ENCODE measurements at regions not wholly inside any gene's neighbourhood (a gene's known extent, or its start where the extent isn't known, plus 50 kb on each side); places are given as distances from the start of the nearest gene placed in this dataset.

DNA sequence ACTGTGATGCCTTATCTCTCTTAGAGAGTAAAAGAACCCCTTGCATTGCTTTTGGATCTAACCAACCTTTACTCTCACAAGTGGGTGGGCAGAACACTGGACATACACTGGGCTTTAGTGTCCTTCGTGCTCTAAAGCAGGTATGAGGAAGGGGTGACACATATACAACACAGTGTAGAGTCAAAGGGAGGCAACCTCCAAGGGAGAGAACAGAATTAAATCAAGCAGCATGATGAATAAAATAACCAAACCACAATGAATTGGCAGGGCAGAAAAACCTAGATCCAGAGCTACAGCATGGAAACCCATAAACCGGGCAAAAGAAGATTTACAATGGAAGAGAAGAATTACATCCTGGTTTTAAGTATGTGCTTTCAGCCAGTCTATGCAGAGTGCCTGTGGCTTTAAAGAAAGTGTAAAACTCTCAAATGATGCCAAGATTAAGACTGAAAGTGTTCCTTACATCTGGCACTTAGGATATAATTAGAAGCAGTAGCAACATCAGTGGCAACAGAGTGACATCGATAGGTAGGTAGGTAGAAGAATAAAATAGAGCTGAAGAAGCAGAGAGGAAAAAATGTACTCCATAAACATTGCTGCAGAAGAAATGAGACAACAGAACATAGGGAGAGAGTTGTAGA is 191.7 kb upstream of the ZC3H15 start:
- ATAC-seq (ENCODE audit: low read depth): no peak
- Mint-ChIP-seq H3K4me3 (no peak overlapping the region), H3K36me3 (ENCODE audit: low read depth) (peaks cover 9% of the 10 kb centered on the region), H3K27me3 (no peaks in the 10 kb centered on the region), H3K9me3 (peaks cover 1% of the 10 kb centered on the region), H3K4me1 (no peaks in the 10 kb centered on the region), H3K27ac (no peak overlapping the region)
- CTCF ChIA-PET: no interaction called here
- POLR2A ChIA-PET: no interaction called here
- intact Hi-C loops (cut with micrococcal nuclease): no loop called here
- no peak for DNase-seq
- TF ChIP-seq, protein P1, sequence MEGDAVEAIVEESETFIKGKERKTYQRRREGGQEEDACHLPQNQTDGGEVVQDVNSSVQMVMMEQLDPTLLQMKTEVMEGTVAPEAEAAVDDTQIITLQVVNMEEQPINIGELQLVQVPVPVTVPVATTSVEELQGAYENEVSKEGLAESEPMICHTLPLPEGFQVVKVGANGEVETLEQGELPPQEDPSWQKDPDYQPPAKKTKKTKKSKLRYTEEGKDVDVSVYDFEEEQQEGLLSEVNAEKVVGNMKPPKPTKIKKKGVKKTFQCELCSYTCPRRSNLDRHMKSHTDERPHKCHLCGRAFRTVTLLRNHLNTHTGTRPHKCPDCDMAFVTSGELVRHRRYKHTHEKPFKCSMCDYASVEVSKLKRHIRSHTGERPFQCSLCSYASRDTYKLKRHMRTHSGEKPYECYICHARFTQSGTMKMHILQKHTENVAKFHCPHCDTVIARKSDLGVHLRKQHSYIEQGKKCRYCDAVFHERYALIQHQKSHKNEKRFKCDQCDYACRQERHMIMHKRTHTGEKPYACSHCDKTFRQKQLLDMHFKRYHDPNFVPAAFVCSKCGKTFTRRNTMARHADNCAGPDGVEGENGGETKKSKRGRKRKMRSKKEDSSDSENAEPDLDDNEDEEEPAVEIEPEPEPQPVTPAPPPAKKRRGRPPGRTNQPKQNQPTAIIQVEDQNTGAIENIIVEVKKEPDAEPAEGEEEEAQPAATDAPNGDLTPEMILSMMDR (IDR thresholded peaks at IDR 0.05): no peak

DNA sequence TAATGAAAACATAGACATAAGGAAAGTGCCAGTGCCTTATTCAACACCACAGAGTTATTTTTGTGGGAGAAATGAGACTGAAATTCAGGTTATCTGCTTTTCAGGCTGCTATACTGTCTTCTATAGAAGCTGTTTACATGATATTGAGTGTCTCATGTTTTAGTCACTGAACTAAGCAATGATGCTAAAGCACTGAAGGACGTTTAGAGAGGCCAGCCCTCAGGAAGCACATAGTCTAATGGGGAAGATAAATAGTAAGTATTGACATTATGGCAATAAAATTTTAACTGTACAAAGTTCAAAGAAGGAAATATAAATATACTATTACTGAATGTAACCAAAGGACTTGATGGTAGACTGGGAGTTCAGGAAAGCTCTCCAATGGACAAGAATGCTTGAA is 186.4 kb upstream of the ZC3H15 start:
- ATAC-seq (ENCODE audit: low read depth) (no peak), DNase-seq (no peak)
- intact Hi-C loops (cut with micrococcal nuclease): no loop called here
- Mint-ChIP-seq H3K4me3 (no peak overlapping the region), H3K27ac (no peak overlapping the region), H3K9me3 (no peaks in the 10 kb centered on the region), H3K27me3 (no peaks in the 10 kb centered on the region), H3K4me1 (no peaks in the 10 kb centered on the region), H3K36me3 (ENCODE audit: low read depth) (peaks cover 9% of the 10 kb centered on the region)
- ChIA-PET POLR2A (no interaction called here), CTCF (no interaction called here)
- TF ChIP-seq, protein P1 (IDR thresholded peaks at IDR 0.05): no peak

DNA sequence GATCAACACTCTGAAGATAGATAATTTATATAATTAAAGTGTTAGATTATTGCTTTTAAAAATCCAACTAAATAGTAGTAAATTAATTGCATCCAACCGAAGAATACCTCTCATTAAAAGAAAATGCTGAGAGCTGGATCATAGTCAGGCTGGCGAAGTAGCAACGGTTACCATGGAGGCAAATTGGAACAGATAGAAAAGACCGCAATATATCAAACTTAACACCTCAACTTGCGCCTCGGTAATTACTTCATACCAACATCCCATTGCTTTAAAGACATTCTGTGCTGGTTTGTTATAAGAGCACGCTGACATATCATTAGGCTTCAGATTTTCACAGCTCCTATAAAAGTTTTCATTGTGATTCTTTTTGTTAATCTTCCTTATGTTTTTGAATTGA is 183.8 kb upstream of the ZC3H15 start:
- Mint-ChIP-seq H3K4me1 (no peaks in the 10 kb centered on the region), H3K27ac (no peak overlapping the region), H3K27me3 (no peaks in the 10 kb centered on the region), H3K4me3 (no peak overlapping the region), H3K9me3 (no peaks in the 10 kb centered on the region), H3K36me3 (ENCODE audit: low read depth) (peaks cover 9% of the 10 kb centered on the region)
- POLR2A ChIA-PET: no interaction called here
- CTCF ChIA-PET: no interaction called here
- intact Hi-C loops (cut with micrococcal nuclease): no loop called here
- TF ChIP-seq, protein P1 (IDR thresholded peaks at IDR 0.05): no peak
- DNase-seq (no peak), ATAC-seq (ENCODE audit: low read depth) (no peak)

DNA sequence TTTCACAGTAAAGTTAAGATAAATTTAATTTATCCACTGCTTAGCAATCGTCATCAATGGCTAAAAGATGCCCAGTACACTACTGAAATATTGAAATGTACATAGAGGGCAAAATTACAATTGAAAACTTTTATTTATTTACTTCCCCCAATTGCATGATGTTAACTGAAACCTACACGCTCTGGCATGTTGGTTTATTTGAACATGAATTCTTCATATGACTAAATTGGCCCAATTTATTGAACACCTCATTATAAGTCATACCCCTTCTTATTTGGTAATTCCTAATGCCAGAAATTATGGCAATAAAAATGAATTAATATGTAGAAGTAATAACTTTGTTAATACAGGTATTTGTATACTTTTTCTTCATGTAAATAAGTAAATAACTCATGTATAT is 183.0 kb upstream of the ZC3H15 start:
- peaks cover 7% of the 10 kb centered on the region for H3K36me3 Mint-ChIP-seq (ENCODE audit: low read depth)
- H3K27ac Mint-ChIP-seq: no peak overlapping the region
- intact Hi-C loops (cut with micrococcal nuclease): no loop called here
- H3K4me3 Mint-ChIP-seq: no peak overlapping the region
- ChIA-PET CTCF (no interaction called here), POLR2A (no interaction called here)
- ATAC-seq (ENCODE audit: low read depth) (no peak), DNase-seq (no peak)
- H3K27me3 Mint-ChIP-seq: no peaks in the 10 kb centered on the region
- no peaks in the 10 kb centered on the region for H3K9me3 Mint-ChIP-seq
- no peaks in the 10 kb centered on the region for H3K4me1 Mint-ChIP-seq
- TF ChIP-seq, protein P1 (IDR thresholded peaks at IDR 0.05): no peak

DNA sequence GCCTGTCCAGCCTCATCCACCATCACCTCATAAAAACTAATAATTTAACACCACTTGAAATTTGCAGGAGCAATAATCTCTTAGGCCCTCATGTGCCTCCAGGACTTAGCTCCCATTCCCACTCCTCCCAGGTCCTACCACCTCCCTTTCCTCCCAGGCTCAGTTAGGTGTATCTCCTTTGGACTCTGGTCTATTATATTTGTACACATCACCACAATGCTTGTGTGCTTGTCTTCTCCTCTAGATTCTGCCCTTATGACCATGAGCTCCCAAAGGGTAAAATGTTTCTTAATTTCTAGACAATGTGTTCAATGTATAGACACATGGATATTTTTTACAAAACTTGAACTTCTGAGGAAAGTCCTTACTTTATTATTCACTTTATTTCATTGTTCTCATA is 182.0 kb upstream of the ZC3H15 start:
- ATAC-seq (ENCODE audit: low read depth) (no peak), DNase-seq (no peak)
- TF ChIP-seq, protein P1 (IDR thresholded peaks at IDR 0.05): no peak
- Mint-ChIP-seq H3K27me3 (no peaks in the 10 kb centered on the region), H3K4me3 (no peak overlapping the region), H3K27ac (no peak overlapping the region), H3K9me3 (no peaks in the 10 kb centered on the region), H3K36me3 (ENCODE audit: low read depth) (no peaks in the 10 kb centered on the region), H3K4me1 (no peaks in the 10 kb centered on the region)
- CTCF ChIA-PET: no interaction called here
- POLR2A ChIA-PET: no interaction called here
- intact Hi-C loops (cut with micrococcal nuclease): no loop called here
